ENCODE measurements at regions not wholly inside any gene's neighbourhood (a gene's known extent, or its start where the extent isn't known, plus 50 kb on each side); places are given as distances from the start of the nearest gene placed in this dataset.
"Not testable (repeated sequence)": the region's sequence is repeated elsewhere in the genome, so short reads cannot be mapped to it uniquely, and the experiment has no call there.

DNA sequence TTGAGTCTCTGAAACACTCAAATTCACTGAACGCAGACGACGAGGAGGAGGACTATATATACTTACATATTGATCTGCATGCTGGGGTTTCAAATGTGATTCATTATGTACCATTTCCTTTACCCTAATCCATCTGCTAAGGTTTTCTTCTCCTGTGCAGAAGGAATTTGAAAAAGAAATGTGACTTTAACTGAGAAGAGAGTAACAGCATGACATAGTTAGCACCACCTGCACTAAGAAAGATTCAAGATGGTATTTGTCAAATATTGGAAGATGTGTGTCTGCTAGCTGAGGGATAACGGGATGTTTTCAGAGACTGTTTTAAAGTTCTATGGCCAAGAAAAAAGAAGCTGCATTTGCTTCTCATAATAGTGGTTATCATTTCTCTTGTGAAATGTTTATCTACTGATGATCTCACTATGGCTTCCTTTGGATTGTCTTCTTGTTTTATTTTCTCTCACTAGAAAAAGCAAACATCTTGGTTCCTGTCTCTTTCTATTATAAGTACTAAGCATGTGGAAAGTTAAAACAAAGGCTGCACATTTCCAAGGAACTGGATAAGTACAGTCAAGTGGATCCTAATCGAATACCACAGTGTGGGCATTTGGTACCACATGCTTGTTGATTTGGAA is 89.8 kb upstream of the TLE4 start:
- no peak for FAIRE-seq

DNA sequence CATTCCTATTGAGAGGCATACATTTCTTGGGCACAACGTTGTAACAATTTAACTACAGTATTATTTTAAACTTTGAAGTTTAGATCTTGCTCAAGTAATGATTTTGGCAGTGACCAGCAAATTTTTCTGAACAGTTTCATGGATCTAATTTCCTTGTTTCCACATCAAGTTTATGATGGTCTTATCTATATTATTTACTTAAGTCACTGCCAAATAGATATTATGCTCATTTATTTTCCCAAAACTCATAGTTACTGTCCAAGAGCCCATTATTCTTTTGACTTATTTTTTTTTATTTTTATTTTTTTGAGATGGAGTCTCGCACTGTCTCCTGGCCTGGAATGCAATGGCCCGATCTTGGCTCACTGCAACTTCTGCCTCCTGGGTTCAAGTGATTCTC is 86.5 kb upstream of the TLE4 start:
- FAIRE-seq = no peak

DNA sequence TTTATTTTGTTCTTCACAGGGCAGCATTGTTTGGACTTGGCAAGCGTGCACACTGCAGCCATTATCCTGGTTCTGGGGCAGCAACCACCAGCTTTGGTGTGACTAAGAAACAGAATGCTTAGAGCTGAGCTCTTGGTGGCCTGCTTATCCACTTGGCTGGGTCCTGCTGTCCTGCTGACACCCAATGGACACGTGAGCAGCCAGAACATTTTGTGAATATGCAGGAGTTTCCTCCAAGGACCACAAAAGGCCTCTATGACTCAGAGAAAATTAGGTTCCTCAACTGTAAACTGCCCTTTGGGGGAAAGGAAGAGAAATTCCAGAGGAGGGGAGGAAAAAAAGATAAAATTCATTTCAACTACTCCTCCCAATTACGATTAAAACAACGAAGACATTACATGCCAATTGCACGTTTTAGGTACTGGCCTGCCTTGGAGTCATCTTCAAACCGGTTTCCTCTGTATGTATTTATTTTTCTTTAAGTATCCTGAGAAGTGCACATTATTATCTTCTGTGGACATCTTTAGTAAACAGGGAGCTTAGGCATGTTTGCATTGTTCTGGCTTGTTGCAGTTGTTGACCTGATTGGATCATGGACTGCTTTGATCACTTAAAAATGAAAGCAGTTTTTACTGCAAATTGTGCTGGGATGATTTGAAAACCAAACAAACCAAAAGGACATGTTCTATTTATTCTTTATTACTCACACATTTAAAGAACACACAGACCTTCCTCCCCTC is 82.3 kb upstream of the TLE4 start:
- no peak for FAIRE-seq

DNA sequence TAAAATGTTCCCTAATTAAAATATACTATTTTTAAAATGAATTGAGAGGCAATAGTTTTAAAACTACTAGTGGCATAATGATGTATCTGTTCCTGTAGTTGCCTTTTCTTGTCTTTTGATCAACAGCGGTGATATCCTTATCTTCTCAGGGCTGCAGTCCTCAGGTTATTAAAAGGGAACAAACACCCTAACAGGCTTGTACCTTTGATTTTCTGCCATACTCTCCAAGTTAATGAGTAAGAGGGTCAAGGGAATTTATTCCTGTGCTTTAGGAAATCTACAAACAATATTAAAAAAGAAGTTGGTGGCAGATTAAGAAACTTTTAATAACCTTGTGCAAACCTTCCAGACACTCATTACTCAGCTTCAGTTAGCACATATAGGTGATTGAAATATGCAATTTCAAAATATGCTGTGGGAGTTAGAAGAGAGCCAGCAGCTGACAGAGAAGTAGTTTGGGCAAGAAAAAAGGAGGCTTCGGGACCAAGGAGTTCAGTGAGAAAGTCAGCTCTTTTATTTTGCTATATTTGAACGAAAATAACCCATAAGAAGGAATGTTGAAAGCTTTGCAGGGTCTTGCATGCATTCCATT is 81.0 kb upstream of the TLE4 start:
- no peak for FAIRE-seq

DNA sequence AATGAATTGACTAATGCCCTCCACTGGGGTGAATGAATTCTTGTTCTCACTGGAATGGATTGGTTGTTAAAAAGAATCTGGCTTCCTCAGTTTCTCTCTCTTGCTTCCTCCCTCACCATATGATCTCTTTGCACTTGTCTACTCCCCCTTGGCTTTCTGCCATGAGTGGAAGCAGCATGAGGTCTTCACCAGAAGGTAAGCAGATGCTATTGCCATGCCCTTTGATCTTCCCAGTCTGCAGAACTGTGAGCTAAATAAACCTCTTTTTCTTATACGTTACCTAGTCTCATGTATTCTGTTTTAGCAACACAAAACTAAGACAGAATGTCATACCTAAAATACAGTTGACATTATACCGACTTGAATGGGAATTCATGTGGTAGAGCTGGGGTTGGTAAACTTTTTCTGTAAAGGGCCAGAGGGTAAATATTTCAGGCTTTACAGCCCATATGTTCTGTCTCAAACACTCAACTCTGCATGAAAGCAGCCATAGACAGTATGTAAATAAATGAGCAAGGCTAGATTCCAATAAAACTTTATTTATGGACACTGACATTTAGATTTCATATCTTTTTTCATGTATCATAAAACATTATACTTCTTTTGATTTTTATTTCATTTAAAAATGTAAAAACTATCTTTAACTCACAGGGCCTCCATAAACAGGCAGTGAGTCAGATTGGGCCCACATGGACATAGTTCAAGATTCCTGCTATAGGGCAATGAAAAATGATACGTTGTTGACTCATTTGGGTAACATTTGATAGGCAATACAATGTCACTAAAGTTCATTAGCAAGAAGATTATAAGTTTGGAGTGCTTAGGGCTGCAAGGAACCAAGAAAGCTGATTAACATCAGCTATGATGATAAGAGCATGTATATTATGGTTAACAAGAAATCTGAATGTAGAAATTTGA is 79.4 kb upstream of the TLE4 start:
- no peak for FAIRE-seq

DNA sequence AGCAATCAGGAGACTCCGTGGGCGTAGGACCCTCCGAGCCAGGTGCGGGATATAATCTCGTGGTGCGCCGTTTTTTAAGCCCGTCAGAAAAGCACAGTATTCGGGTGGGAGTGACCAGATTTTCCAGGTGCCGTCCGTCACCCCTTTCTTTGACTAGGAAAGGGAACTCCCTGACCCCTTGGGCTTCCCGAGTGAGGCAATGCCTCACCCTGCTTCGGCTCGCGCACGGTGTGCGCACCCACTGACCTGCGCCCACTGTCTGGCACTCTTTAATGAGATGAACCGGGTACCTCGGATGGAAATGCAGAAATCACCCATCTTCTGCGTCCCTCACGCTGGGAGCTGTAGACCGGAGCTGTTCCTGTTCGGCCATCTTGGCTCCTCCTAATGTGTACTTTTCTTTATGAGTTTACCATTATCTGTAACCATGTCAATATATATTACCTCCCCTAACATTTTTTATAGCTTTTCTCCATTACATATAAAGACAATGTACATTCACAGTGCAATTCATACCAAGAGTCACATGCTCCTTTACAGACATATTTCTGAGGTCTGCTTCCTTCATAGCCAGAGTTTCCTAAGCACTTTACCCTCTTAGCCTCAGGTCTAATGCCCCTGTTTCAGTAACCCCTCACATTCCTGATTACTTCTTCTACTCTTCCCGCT is 71.4 kb upstream of the TLE4 start:
- FAIRE-seq = not testable (repeated sequence)

DNA sequence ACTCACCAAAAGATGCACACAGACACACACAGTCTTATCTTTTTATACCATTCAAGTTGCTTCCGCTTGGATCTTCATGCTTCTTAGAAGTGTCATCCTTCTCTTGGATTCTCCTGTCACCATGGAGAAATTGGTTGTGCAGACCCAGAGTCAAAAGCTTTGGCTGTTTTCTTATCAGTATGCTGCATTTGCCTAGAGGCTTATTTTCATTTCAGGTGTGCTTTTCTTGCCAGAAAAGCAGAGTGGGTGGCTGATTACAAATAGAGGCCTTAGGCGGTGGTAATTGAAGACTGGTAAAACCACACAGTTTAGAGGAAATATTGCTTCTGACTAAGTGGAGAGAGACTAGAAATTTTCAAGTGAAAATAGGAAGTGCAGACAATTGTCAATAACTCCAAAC is 70.2 kb upstream of the TLE4 start:
- no peak for FAIRE-seq

DNA sequence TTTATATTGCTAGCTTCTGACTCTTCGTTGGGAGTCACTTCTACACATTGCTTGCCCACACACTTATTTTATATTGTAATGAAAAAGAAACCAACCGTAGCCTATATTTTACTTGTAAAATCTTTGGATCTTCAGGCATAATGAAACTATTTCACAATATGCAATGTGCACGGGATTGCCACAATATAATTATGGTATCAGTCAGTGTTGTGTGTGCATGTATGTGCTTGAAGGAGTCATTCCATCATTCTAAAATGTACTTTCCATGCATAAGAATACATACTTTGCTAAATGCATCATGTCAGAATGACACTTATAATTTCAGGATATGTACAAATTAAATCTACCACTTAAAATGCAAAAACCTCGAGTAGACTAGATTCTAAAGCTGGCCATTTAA is 64.0 kb upstream of the TLE4 start:
- FAIRE-seq = no peak

DNA sequence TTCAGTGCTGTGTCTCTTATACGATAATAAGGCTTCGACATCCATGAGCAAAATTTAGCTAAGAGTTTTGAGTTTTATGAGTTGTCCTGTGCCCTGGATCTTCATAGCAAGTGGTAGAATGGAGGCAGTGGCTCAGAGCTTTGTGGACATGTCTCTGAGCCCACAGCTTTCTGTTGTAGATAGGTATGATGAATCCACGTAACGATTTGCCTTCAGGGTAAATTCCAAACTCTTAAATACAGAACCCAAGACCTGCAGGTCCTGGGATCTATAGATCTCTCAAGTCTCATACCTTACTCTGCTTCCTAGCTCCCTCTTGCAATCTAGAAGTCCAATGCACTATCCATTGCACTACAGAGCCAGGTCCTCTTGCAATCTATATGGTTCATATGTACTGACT is 59.5 kb upstream of the TLE4 start:
- no peak for FAIRE-seq
